NB4 (cell line): ENCODE measurements at regions not wholly inside any gene's neighbourhood (a gene's known extent, or its start where the extent isn't known, plus 50 kb on each side); places are given as distances from the start of the nearest gene placed in this dataset.

Source experiments
- CTCF ChIP-seq: IDR thresholded peaks from one replicate; pipeline ENCODE4 v1.5.1; 2012; ENCODE audit warnings: low read depth, low read length
- MAX ChIP-seq: IDR thresholded peaks from 2 replicates; pipeline ENCODE4 v1.6.1; 2011; ENCODE audit warnings: low read depth, low read length
- MYC ChIP-seq: IDR thresholded peaks from 2 replicates; pipeline ENCODE4 v1.6.1; 2011; ENCODE audit warnings: low read depth, low read length

GRCh38 chr16:66049865-66050264 lies 316.6 kb upstream of the CDH5 start:
- no peak for TF ChIP-seq CTCF
- TF ChIP-seq MAX, result no peak
- no peak for TF ChIP-seq MYC
